ENCODE measurements at regions not wholly inside any gene's neighbourhood (a gene's known extent, or its start where the extent isn't known, plus 50 kb on each side); places are given as distances from the start of the nearest gene placed in this dataset.
"Not testable (repeated sequence)": the region's sequence is repeated elsewhere in the genome, so short reads cannot be mapped to it uniquely, and the experiment has no call there.

GRCh38 chr10:78096486-78096885 is 62.8 kb downstream of the RPS24 start:
- DNase-seq (ENCODE audit: low read depth in 2 of 2) = not testable (repeated sequence)

GRCh38 chr10:78102593-78102992 is 68.9 kb downstream of the RPS24 start:
- DNase-seq (ENCODE audit: low read depth in 2 of 2) = not testable (repeated sequence)

- no peak for DNase-seq (ENCODE audit: low read depth in 2 of 2)
Observed at GRCh38 chr10:78109210-78109609, 75.5 kb downstream of the RPS24 start.

GRCh38 chr10:78115135-78115853 is 81.6 kb downstream of the RPS24 start:
- no peak for DNase-seq (ENCODE audit: low read depth in 2 of 2)

GRCh38 chr10:78116361-78116760 is 82.7 kb downstream of the RPS24 start:
- DNase-seq (ENCODE audit: low read depth in 2 of 2) = no peak

GRCh38 chr10:78118591-78118990 is 84.9 kb downstream of the RPS24 start:
- DNase-seq (ENCODE audit: low read depth in 2 of 2) = no peak

GRCh38 chr10:78121801-78122200 is 88.1 kb downstream of the RPS24 start:
- DNase-seq (ENCODE audit: low read depth in 2 of 2) = no peak

GRCh38 chr10:78124167-78124566 is 90.5 kb downstream of the RPS24 start:
- DNase-seq (ENCODE audit: low read depth in 2 of 2) = no peak

- no peak for DNase-seq (ENCODE audit: low read depth in 2 of 2)
Observed at GRCh38 chr10:78129211-78129610, 95.5 kb downstream of the RPS24 start.

- DNase-seq (ENCODE audit: low read depth in 2 of 2) = no peak
Observed at GRCh38 chr10:78130966-78131710, 97.5 kb downstream of the RPS24 start.

GRCh38 chr10:78134773-78135306 is 101.2 kb downstream of the RPS24 start:
- DNase-seq (ENCODE audit: low read depth in 2 of 2) = no peak

- no peak for DNase-seq (ENCODE audit: low read depth in 2 of 2)
Observed at GRCh38 chr10:78137147-78137546, 103.5 kb downstream of the RPS24 start.

GRCh38 chr10:78139341-78139740 is 105.7 kb downstream of the RPS24 start:
- DNase-seq (ENCODE audit: low read depth in 2 of 2) = no peak

- DNase-seq (ENCODE audit: low read depth in 2 of 2) = no peak
Observed at GRCh38 chr10:78140066-78140630, 106.5 kb downstream of the RPS24 start.

GRCh38 chr10:78143576-78143975 is 109.9 kb downstream of the RPS24 start:
- no peak for DNase-seq (ENCODE audit: low read depth in 2 of 2)

- DNase-seq (ENCODE audit: low read depth in 2 of 2) = no peak
Observed at GRCh38 chr10:78146200-78146599, 112.5 kb downstream of the RPS24 start.

GRCh38 chr10:78147202-78147601 is 113.5 kb downstream of the RPS24 start:
- no peak for DNase-seq (ENCODE audit: low read depth in 2 of 2)

- DNase-seq (ENCODE audit: low read depth in 2 of 2) = no peak
Observed at GRCh38 chr10:78148216-78148960, 114.7 kb downstream of the RPS24 start.

- DNase-seq (ENCODE audit: low read depth in 2 of 2) = no peak
Observed at GRCh38 chr10:78148961-78149612, 115.4 kb downstream of the RPS24 start.

- no peak for DNase-seq (ENCODE audit: low read depth in 2 of 2)
Observed at GRCh38 chr10:78150756-78151155, 117.1 kb downstream of the RPS24 start.

- DNase-seq (ENCODE audit: low read depth in 2 of 2) = no peak
Observed at GRCh38 chr10:78155722-78156121, 122.1 kb downstream of the RPS24 start.

Data from fibroblast of skin of left quadriceps (primary cell).